ENCODE measurements at regions not wholly inside any gene's neighbourhood (a gene's known extent, or its start where the extent isn't known, plus 50 kb on each side); places are given as distances from the start of the nearest gene placed in this dataset.

DNA sequence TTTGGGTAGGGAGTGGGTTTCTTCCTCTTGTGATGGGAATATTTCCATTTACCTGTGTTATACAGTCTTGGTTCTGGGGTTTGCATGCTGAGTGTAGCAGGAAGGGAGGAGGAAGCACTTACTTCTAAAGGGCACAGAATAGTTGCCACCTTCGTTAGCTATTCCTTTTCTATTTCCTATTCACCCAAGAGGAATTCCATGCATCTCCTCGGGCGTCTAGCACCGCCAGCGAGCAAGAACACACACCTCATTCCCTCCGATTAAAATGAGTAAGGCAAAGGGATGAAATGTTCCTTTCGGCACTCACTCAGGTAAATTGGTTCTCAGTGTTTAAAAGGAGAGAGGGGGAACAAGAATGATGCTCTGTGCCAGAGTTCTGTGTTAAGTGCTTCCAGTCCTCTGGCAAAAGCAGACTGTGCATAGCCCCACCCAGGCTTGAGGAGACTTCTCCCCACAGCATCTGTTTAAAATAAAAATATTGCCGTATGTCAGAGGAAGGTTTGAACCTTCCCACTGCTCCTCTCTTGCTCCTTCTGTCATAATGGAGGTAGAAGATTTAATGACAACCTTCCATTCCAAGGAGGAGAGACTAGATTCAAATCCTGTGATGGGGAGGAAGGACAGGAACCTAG is 351.4 kb downstream of the PTTG2 start:
- no peak for DNase-seq (ENCODE audit: low read depth)

DNA sequence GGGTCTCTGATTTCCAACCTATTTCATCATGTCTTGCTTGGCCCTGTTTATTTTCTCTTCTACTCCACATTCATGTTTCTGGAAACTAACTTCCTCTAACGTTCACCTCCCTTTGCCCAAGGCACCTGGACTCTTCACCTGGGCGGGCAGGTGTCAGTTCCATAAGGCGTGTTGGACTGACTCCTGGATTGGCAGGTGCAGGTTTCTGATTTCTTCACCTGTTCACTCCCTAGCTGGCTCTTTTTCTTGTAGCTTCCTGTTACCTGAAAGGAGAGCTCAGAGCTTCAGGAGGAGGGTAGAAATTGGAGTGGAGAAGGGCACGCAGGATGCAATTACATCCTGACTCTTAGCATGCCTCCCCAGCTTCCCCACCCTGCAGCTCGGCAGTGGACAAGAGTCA is 350.8 kb upstream of the KLF3 start:
- no peak for DNase-seq (ENCODE audit: low read depth)

DNA sequence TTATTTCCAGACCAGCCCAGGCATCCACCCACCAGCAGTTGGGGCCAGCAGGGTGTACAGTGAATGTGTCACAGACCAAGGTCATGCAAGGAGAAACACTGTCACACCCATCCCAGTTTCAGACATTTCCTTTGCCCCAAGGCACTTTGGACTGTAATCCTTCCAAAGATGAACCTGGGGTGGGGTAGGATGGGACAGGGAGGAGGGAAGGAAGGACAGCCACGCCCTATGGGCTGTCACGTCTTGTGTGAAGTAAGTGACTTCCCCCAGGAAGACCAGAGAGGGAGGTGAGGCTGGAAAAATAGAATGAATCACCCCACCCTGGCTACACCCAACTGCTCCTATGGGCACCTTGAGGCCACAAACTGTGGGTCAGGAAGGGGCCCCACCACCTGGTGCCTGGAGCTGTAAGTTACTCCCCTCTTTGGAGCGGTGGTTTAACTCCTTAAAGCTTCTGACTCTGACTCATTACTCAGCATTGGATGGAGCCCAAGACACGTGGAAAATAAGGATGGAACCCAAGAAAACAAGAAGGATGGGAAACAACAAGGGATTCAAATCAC is 349.9 kb upstream of the KLF3 start:
- peak; percentile 75 for DNase-seq (ENCODE audit: low read depth)

DNA sequence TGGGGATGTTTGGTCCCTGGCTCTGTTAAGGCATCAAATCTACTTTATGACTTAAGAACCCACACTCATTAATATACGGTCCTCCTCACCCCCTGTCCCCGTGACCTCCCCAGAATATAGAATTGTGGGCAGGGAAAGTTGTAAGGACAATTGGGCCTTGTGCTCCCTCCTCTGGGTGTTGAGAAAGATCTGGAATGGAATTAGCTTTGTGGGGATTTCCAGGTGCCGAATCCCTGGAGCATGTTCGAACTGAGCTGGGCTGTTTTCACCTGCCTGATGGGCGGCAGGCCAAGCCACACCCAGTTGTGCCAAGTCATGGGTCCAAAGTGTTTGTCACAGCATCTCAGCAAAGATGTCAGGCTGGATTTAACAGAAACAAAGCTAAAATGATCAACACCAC is 349.3 kb upstream of the KLF3 start:
- DNase-seq (ENCODE audit: low read depth) = no peak

DNA sequence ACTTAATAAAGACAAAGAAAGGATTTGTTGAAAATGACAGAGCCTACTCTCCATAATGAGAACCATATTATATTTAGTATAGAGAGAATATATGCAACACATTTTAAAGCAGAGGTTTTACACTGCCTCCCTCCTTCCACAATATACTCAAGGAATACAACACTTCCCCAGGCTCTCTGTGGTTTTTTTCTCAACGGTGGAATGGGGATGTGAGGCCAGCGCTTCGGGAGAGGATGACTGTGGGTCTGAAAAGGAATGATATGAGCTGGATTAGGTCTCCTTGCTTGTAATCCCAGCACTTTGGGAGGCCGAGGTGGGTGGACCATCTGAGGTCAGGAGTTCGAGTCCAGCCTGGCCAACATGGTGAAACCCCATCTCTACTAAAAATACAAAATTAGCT is 348.7 kb upstream of the KLF3 start:
- no peak for DNase-seq (ENCODE audit: low read depth)

DNA sequence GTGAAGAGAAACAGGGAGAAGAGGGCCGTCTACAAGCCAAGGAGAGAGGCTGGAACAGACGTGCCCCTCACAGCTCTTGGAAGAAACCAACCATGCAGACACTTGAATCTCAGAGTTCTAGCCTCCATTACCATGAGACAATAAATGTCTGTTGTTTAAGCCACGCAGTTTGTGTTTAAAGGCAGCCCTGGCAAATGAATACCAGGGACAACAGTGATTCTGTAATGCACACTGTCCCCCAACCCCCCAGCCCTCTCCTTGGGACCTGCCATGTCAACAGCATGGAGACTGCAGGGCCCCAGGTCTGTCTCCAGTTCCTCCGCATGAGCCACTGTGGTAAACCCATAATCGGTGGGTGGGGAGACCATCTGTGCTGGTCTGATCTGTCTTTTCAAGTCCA is 348.0 kb upstream of the KLF3 start:
- no peak for DNase-seq (ENCODE audit: low read depth)

DNA sequence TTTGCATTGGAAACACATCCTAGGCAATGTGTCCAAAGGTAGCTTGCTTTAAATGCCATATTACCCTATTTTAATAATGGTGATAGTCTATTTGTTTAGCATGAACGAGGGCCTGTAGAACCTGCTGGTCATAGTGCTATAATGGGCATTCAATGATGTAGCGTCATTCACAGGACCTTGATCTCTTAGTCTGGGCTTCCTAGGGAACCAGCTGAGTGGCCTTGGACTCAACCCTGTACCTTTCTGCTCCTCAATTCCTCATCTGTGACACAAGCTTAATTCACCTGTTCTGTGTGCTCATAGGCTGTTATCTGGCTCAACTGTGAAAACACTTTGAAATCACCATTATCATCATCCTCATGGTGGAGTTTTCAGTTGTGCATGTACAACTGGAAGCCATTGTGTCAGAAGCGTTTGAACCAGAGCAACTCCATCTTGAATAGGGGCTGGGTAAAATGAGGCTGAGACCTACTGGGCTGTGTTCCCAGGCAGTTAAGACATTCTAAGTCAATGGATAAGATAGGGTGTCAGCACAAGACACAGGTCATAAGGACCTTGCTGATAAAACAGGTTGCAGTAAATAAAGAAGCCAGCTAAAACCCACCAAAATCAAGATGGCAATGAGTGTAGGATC is 346.8 kb upstream of the KLF3 start:
- DNase-seq (ENCODE audit: low read depth) = no peak

DNA sequence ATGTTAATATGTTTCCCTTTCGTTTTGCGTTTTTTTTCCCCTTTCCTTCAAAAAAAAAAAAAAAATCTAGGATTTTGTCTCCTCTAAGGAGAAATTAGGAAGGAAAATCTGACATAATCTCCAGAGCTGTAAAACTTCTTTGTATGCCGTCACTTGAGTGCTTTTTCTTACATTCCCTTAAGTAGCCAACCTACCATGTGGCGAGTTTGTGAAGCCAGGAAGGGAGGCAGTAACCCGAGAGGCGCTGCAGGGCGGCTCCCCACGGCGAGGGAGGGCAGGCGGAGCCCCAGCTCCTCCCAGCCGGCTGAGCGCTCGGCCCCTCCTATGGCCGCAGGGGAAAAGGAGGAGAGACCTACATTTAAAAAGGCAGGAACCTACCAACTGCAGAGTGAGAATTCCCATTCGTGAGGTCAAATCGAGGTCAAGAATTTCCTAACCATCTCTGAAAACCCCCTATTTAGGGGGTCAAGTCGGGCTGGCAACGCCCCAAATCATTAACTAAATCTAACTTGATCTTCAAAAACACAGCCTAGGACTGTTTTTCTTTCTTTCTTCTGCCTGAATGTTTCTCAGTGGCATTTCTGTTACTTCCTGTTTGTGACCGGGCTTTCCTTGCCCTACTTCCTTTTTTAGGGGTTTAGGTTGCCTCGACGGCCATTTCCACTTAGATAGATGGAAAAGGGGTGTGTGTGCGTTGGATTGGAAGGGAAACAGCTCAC is 345.1 kb upstream of the KLF3 start:
- peak; percentile 99 for DNase-seq (ENCODE audit: low read depth)

DNA sequence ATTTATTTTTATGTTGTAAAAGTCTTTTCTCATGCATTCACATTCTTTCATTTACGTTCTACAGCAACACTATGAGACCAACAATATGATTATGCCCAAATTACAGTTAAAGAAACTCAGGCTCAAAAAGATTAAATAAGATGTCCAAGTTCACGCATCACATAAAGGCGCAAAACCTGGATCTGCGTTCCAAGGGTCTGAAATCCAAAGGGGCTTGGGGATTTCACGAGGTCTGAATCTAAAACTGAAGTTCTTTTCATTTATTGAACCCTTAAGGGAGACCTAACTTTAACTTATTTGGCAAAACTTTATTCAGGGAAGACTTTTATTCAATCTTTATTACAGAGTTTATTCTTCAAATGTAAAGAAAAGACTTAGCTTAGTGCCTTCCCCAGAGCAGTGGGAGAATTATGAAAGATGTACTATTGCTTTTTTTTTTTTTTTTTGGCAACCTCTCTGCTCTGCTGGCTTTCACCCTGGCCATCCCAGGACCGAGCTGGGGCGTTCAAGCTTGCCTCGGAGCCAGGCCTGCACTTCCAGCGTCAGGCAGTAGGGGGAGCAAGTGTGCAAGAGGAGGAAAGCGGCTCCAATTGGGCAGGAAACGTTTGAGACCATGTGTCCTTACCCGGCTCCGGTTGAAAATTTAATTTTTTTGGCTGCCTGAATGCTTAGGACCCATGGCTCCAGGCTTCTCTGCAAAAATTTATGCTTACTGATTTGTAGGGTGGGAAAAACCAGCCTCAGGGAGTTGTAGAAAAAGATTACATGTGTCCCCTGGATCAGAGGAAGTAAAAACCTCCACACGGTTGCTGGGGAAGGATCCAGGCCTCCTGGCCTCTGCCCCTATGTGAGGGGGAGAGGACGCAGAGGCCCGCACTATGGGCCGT is 344.3 kb upstream of the KLF3 start:
- DNase-seq (ENCODE audit: low read depth) = peak; percentile 90

DNA sequence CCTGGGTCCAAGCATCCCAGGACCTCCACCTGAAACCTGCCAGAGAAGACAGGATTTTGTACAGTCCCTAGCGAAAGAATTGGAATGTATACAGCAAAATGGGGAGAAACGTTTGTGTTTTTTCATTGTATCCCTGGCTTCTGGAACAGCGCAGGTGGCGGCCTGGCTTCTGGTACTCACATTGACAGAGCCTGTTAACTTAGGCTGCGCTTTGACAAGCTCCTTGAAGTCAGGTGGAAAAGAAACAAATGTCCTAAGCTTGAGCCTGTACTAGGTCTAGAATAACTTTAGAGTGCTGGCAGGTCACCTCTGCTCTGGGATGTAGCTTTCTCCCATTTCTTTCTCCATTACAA is 343.7 kb upstream of the KLF3 start:
- DNase-seq (ENCODE audit: low read depth) = no peak

DNA sequence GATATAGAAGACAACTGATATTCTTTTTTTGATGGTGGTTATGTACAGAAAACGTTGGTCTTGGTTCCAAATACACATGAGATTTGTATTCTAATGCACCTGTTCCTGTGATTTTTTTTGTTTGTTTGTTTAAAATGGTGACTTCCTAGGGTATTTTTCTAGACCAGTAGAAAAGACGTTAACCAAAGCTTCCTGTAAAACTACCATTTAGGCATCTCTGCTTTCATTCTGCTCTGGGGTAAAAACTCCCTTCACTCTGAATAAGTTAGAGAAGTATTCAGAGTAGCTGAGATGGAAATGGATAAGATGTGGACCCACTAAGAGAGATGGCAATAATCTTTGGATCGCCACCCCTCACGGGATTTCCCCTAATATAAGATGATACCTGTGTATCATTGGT is 343.2 kb upstream of the KLF3 start:
- no peak for DNase-seq (ENCODE audit: low read depth)

DNA sequence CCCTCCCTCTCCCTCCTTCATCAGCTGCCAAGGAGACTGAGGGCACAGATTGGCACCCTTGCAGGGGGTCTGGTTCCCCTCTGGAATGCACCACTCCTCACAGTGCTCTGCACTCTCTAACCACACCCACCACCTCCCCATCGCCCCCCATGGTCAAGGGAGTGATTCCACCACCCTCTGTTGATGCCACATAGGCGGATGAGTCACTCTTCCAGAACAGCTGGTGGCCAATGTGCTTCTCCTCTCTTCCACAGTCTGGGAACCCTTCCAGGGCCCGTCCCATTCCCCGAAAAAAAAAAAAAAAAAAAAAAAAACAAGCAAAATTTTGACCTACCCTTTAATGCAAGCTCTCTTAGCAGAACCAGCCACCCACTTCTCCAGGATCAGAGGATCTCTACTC is 341.3 kb upstream of the KLF3 start:
- peak; percentile 63 for DNase-seq (ENCODE audit: low read depth)

DNA sequence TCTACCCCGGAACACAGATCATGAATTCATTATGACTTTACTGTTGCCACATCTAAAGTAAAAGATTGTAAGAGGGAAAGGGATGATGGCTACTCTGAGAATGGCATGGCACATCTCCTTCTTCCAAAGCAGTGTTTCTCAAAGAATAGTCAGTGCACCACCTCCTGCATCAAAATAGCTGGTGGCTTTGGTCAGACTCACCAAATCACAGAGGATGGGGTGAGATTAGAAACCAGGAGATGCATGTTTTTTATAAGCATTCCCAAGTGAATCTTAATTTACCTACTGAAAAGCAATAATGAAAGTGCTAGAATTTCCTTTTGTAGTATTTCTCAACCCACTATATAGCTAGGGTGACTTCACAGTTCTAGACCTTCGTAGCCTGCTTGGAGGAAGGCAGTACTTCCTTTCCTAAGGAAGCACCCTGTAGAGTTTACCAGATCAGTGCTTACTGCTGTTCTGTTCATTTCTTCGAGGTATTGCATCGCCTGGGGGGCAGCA is 340.8 kb upstream of the KLF3 start:
- peak; percentile 13 for DNase-seq (ENCODE audit: low read depth)

DNA sequence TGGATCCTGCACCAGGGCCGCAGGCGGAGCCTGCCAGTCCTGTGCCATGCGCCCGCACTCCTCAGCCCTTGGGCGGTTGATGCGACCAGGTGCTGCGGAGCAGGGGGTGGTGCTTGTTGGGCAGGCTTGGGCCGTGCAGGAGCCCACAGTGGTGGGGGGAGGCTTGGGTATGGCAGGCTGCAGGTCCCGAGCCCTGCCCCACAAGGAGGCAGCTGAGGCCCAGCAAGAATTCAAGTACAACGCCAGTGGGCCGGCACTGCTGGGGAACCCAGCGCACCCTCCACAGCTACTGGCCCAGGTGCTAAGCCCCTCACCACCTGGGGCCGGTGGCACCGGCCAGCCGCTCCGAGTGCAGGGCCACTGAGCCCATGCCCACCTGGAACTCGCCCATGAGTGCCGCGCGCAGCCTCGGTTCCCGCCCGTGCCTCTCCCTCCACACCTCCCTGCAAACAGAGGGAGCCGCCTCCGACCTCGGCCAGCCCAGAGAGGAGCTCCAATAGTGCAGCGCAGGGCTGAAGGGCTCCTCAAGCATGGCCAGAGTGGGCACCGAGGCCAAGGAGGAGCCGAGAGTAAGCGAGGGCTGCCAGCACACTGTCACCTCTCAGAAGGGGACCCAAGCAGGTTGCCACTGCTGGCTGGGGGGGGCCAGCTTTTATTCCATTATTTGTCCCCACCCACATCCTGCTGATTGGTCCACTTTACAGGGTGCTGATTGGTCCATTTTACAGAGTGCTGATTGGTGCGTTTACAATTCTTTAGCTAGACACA is 339.0 kb upstream of the KLF3 start:
- DNase-seq (ENCODE audit: low read depth) = no peak

DNA sequence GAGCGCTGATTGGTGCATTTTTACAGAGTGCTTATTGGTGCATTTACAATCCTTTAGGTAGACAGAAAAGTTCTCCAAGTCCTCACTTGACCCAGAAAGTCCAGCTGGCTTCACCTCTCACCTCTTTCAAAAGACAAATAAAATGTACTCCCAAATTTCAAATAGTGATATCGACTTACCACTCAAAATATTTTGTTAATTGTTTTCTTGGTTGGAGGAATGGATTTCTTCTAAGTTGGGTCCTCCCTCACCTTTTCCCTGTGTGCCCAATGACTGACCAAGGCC is 338.4 kb upstream of the KLF3 start:
- DNase-seq (ENCODE audit: low read depth) = no peak

DNA sequence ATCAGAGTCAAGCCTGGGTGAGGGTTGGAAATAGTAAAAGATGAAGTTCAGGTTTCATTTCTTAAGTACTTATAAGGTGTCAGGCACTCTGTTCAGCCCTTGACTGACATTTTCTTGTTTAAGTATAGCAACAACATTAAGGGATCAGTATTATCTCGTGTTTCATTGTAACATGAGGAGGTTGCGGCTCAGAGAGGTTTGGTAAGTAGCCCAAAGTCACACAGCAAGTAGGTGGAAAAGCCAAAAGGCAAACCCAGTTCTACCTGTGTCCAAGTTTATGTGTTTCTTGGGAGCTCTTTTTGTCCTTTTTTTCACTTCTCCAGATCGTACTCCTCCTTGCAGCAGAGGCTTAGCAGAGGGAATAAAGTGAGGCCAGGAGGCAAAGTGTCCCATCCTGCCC is 337.5 kb upstream of the KLF3 start:
- DNase-seq (ENCODE audit: low read depth) = no peak

DNA sequence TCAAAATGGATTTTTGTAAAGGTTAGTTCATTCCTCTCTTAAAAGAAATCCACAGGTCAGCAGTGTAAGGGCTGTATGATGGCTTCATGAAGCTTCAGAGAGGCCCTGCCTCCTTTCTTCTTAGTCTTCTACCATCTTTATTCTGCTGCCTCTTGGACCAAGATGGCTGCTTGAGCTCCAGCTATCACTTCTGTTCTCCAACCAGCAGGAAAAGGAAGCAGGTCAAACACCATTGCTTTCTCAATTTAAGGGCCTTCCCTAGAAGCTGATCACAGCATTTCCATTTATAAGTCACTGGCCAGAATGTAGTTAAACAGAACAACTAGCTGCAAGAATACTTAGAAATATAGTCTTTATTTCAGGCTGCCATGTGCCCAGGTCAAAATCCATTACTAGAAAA is 336.8 kb upstream of the KLF3 start:
- no peak for DNase-seq (ENCODE audit: low read depth)

DNA sequence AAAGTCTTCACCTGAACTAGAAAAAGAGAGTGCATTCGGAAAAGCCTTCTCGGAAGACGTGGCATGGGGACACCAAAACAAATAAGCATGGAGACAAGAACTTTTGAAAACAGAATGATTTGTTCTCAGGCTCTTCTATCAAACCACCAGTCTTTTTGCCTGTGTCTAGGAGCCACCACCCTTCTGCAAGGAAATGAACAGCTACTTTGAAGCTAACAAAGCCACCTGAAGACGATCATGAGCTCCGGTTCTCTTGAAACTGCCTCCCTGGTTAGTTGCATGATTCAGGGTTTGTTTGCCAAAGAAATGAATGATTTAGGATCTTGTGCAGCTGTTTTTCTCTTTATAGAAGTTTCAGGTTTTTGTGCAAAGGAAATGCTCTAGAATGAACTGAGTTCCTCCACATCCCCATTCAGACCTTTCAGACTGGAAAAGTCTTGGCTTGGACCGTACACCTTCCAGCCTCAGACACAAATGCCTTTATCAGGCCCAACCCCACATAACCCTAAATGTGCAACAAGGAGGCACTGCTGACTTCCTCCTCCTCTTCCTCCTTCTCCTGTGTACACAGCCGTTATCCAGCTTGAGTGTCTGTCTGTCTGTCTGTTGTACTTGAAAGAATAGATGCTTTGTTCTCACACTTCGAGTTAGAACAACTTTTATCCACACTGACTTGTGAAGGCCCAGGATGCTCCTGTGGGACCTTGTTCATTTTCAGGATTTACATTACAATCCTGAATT is 334.8 kb upstream of the KLF3 start:
- no peak for DNase-seq (ENCODE audit: low read depth)

DNA sequence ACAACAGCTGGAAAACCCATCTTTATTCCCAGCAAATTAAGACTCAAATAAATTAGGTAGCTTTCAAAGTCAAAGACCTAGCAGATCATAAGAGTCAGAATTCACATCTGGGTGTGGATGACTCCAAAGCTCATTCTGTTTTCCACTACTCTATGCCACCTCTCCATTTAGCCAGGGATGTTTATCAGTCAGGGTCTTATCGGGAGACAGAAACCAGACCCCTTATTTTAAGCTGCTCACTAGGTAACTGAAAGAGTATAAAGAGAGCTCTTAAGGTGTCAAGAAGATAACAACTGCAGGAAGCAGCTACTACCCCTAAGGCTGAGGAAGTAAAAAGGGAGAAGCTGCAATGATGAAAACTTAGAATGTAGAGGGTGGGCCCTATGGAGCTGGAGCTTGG is 333.7 kb upstream of the KLF3 start:
- DNase-seq (ENCODE audit: low read depth) = no peak

DNA sequence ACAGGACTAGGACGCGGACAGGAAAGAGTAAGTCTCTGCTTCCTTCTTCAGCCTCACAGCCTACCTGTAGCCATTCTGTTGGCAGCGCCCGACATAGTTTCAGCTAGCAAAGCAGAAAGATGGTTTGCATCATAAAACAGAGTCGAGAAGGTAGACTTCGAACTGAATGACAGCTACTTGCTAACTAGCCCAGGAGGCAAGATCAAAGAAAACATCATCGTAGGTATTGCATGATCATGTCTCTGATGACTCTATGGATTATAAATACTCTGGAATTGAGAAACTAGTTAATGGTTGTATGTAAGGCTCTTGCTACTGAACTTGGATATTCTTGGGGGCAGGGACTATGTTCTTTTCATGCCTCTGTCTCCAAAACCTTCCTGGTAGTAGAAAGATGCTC is 333.1 kb upstream of the KLF3 start:
- DNase-seq (ENCODE audit: low read depth) = no peak

DNA sequence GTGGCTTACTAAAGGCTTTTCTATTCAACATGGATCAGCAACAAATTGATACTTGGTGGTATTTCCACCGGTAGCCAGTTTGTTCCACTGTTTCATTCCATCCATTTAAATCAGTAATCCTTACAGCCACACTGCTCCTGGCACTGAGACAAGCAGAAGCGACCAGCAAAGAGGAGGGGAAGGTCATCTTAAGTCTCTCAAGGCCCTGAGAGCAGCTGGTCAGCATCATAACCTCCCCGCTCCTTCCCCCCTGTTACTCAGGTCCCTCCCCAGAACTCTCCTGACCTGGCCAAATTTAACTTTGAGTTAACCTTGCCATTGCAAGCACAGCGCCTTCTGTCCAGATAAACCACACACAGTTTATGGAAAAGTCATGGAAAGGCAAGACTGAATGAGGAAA is 331.3 kb upstream of the KLF3 start:
- DNase-seq (ENCODE audit: low read depth) = no peak

All from iris pigment epithelial cell (primary cell).